ENCODE measurements at regions not wholly inside any gene's neighbourhood (a gene's known extent, or its start where the extent isn't known, plus 50 kb on each side); places are given as distances from the start of the nearest gene placed in this dataset.

GRCh38 chr5:73298772-73299630 is 126.0 kb downstream of the TMEM174 start:
- TF ChIP-seq CTCF (IDR thresholded peaks at IDR 0.05): peak; percentile 56
- DNase-seq (ENCODE audit: extremely low spot score, unreplicated experiment): no peak
- Mint-ChIP-seq H3K27me3 (ENCODE audit: unreplicated experiment) (peaks cover 51% of the 10 kb centered on the region), H3K36me3 (ENCODE audit: unreplicated experiment) (peaks cover 5% of the 10 kb centered on the region), H3K9me3 (ENCODE audit: unreplicated experiment) (no peaks in the 10 kb centered on the region), H3K27ac (ENCODE audit: unreplicated experiment) (peak overlapping the region; percentile 67), H3K4me3 (ENCODE audit: unreplicated experiment) (peak overlapping the region; percentile 66), H3K4me1 (ENCODE audit: unreplicated experiment) (peaks cover 60% of the 10 kb centered on the region)

- Mint-ChIP-seq H3K9me3 (ENCODE audit: unreplicated experiment) (no peaks in the 10 kb centered on the region), H3K4me3 (ENCODE audit: unreplicated experiment) (peak overlapping the region; percentile 64), H3K27ac (ENCODE audit: unreplicated experiment) (peak overlapping the region; percentile 32), H3K27me3 (ENCODE audit: unreplicated experiment) (peaks cover 51% of the 10 kb centered on the region), H3K36me3 (ENCODE audit: unreplicated experiment) (peaks cover 5% of the 10 kb centered on the region), H3K4me1 (ENCODE audit: unreplicated experiment) (peaks cover 54% of the 10 kb centered on the region)
- no peak for DNase-seq (ENCODE audit: extremely low spot score, unreplicated experiment)
- no peak for TF ChIP-seq CTCF (IDR thresholded peaks at IDR 0.05)
Observed at GRCh38 chr5:73298251-73298771, 125.3 kb downstream of the TMEM174 start.

- peaks cover 47% of the 10 kb centered on the region for H3K27me3 Mint-ChIP-seq (ENCODE audit: unreplicated experiment)
- no peak overlapping the region for H3K27ac Mint-ChIP-seq (ENCODE audit: unreplicated experiment)
- peaks cover 50% of the 10 kb centered on the region for H3K4me1 Mint-ChIP-seq (ENCODE audit: unreplicated experiment)
- TF ChIP-seq CTCF (IDR thresholded peaks at IDR 0.05): no peak
- H3K4me3 Mint-ChIP-seq (ENCODE audit: unreplicated experiment): no peak overlapping the region
- H3K36me3 Mint-ChIP-seq (ENCODE audit: unreplicated experiment): peaks cover 5% of the 10 kb centered on the region
- no peak for DNase-seq (ENCODE audit: extremely low spot score, unreplicated experiment)
- H3K9me3 Mint-ChIP-seq (ENCODE audit: unreplicated experiment): no peaks in the 10 kb centered on the region
Observed at GRCh38 chr5:73297430-73297829, 124.4 kb downstream of the TMEM174 start.

- peaks cover 50% of the 10 kb centered on the region for H3K4me1 Mint-ChIP-seq (ENCODE audit: unreplicated experiment)
- H3K9me3 Mint-ChIP-seq (ENCODE audit: unreplicated experiment): no peaks in the 10 kb centered on the region
- peaks cover 42% of the 10 kb centered on the region for H3K27me3 Mint-ChIP-seq (ENCODE audit: unreplicated experiment)
- DNase-seq (ENCODE audit: extremely low spot score, unreplicated experiment): no peak
- H3K27ac Mint-ChIP-seq (ENCODE audit: unreplicated experiment): no peak overlapping the region
- no peak overlapping the region for H3K4me3 Mint-ChIP-seq (ENCODE audit: unreplicated experiment)
- H3K36me3 Mint-ChIP-seq (ENCODE audit: unreplicated experiment): peaks cover 3% of the 10 kb centered on the region
- no peak for TF ChIP-seq CTCF (IDR thresholded peaks at IDR 0.05)
Observed at GRCh38 chr5:73296772-73297171, 123.8 kb downstream of the TMEM174 start.

GRCh38 chr5:73295921-73296320 is 122.9 kb downstream of the TMEM174 start:
- Mint-ChIP-seq H3K9me3 (ENCODE audit: unreplicated experiment) (no peaks in the 10 kb centered on the region), H3K4me1 (ENCODE audit: unreplicated experiment) (peaks cover 48% of the 10 kb centered on the region), H3K36me3 (ENCODE audit: unreplicated experiment) (peaks cover 3% of the 10 kb centered on the region), H3K4me3 (ENCODE audit: unreplicated experiment) (no peak overlapping the region), H3K27me3 (ENCODE audit: unreplicated experiment) (peaks cover 35% of the 10 kb centered on the region), H3K27ac (ENCODE audit: unreplicated experiment) (no peak overlapping the region)
- DNase-seq (ENCODE audit: extremely low spot score, unreplicated experiment): no peak
- no peak for TF ChIP-seq CTCF (IDR thresholded peaks at IDR 0.05)
